Stomach (tissue), 4 donors: ENCODE measurements at regions not wholly inside any gene's neighbourhood (a gene's known extent, or its start where the extent isn't known, plus 50 kb on each side); places are given as distances from the start of the nearest gene placed in this dataset.
"Not testable (repeated sequence)": the region's sequence is repeated elsewhere in the genome, so short reads cannot be mapped to it uniquely, and the experiment has no call there.

Experiments
- POLR2A ChIP-seq, 4 donors: fragments of 450-650 bp; IDR thresholded peaks; one replicate each; pipeline ENCODE4 v1.6.1; 2016; ENCODE audit warnings: antibody characterized with exemption in 4 of 4, control low read depth in 2 of 4, mild to moderate bottlenecking in 1 of 4, moderate library complexity in 1 of 4
- TF ChIP-seq, protein P1 (sequence below), 7 experiments: fragments of 450-650 bp in 4 of 7; fragments of 200-600 bp in 3 of 7; sonication (generic) in 3 of 7; IDR thresholded peaks; one replicate each; pipeline ENCODE4 v1.5.1; 2016 to 2019; ENCODE audit warnings: antibody characterized with exemption in 7 of 7, control low read depth in 2 of 7, mild to moderate bottlenecking in 1 of 7

DNA sequence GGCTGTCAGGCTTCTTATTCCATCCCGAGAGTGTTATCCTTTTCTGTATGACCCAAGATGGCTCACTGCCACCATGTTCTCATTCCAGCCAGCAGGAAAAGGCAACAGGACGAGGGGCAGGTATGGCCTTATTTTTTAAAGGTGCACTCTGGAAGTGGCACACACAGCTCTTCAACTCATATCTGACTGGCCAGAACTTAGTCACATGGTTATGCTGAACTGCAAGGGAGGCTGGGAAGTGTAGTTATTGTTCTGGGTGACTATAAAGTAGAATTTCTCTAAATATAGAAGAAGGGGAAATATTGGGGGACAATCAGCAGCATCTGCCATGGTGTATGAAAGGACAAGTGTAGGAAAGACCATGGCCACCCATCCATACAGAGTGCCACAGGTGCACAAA, 107.6 kb downstream of the SRGAP2 start:
- TF ChIP-seq, protein P1, sequence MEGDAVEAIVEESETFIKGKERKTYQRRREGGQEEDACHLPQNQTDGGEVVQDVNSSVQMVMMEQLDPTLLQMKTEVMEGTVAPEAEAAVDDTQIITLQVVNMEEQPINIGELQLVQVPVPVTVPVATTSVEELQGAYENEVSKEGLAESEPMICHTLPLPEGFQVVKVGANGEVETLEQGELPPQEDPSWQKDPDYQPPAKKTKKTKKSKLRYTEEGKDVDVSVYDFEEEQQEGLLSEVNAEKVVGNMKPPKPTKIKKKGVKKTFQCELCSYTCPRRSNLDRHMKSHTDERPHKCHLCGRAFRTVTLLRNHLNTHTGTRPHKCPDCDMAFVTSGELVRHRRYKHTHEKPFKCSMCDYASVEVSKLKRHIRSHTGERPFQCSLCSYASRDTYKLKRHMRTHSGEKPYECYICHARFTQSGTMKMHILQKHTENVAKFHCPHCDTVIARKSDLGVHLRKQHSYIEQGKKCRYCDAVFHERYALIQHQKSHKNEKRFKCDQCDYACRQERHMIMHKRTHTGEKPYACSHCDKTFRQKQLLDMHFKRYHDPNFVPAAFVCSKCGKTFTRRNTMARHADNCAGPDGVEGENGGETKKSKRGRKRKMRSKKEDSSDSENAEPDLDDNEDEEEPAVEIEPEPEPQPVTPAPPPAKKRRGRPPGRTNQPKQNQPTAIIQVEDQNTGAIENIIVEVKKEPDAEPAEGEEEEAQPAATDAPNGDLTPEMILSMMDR (IDR thresholded peaks at IDR 0.05) = not testable (repeated sequence)
- TF ChIP-seq POLR2A (IDR thresholded peaks at IDR 0.05) = not testable (repeated sequence)
